Activated CD4-positive, CD25-positive, alpha-beta regulatory T cell (primary cell): ENCODE measurements at regions not wholly inside any gene's neighbourhood (a gene's known extent, or its start where the extent isn't known, plus 50 kb on each side); places are given as distances from the start of the nearest gene placed in this dataset.

Experiments used
- DNase-seq, 4 experiments: peaks; one replicate each; lab custom pipeline; 2025; lab: John Stamatoyannopoulos, UW

DNA sequence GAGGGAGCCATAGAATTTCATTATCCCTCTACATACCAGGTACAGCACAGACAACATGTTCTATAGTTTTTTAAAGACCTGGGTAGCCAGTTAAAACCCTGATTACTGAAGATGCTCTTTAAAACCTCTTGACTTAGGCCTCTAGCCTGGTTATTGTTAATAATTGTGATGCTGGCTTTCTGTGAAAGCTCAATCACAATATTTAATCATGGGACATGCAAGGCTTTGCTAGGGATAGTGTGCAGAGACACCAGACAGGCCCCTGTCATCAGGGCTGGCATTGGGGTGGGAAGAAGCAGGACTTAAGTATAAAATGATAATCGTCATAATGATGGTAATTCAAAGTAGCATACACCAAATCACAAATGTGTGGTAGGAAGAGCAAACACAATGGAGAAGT is 274.4 kb downstream of the PTBP2 start:
- DNase-seq = no peak

DNA sequence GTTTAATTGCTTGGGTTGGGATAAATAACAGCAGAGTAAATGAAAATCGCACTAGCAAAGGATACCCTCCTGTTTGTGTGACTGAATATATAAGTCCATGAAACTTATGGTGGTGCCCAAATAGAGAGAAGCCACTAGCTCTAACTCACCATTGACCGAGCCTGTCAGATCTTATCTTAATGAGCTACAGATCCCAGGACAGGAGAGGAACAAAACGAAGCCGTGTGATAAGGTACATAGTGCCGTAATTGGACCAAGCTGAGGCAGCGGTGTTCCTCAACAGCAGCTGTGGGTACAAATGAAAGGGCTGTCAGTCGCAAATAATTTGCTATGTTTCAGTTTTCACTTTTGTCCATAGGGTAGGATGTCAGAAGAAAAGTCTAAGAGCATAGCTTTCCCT is 276.1 kb downstream of the PTBP2 start:
- no peak for DNase-seq

- DNase-seq = no peak
Observed at GRCh38 chr1:96998466-96998865, 276.9 kb downstream of the PTBP2 start.

GRCh38 chr1:96999191-96999590 is 277.6 kb downstream of the PTBP2 start:
- DNase-seq = no peak

DNA sequence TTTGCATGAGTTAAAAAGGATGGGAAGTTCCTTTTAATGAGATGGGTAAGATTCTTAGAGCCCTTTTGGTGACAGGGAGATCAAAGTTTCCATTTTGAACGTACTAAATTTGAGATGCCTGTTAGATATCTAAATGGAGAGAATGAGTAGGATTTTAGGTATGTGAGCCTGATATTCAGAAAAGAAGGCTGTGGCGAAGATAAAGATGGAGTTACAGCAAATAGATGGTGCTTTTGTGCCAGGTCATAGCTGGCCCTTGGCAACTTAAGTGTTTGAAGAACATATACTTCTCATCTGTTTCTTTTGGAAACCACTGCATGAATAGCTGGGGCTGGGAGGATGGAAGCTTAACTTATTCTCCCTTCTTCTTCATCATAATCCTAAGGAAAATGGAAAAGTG is 282.5 kb downstream of the PTBP2 start:
- DNase-seq = no peak

DNA sequence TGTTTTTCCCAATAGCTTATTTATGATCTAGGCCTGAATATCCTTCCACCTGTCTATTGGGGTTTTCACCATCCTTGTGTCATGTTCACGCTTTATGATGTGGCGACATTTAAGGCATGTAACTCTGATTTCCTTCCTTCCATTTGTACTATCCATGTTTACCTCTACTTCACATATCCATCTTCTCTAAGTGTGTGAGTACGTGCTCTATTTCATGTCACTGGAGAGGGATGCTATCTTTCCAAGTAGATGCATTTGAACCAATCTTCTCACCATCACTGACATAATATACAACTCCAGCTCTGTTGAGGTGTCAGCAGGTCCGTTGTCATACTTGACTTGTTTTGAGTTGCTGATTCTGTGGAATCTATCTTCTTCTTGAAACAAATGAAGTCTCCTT is 283.2 kb downstream of the PTBP2 start:
- no peak for DNase-seq

GRCh38 chr1:97006044-97006661 is 284.6 kb downstream of the PTBP2 start:
- no peak for DNase-seq

GRCh38 chr1:97007840-97008604 is 286.4 kb downstream of the PTBP2 start:
- no peak for DNase-seq

GRCh38 chr1:97010566-97011264 is 289.1 kb downstream of the PTBP2 start:
- DNase-seq = no peak

GRCh38 chr1:97013136-97013535 is 291.6 kb downstream of the PTBP2 start:
- no peak for DNase-seq

GRCh38 chr1:97013941-97014340 is 292.4 kb downstream of the PTBP2 start:
- DNase-seq = no peak

- no peak for DNase-seq
Observed at GRCh38 chr1:97014426-97014825, 292.8 kb downstream of the PTBP2 start.

DNA sequence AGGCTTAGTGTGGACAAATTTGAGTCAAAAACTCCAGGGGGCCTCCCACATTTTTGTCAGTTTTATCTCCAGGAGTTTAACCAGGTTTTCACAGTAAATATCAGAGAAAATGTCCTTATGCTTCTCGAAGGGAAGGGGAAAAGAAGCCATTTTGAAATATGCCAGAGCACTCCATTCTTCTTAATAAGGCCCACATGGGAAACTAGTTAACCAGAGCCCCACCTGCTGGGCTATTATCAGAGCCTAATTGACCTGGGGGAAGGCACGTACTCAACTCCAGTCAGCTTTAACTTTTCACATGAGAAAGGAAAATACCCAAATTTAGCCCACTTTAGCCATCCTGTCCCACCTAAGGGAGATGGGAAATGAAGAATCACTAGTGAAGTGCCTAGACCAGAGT is 296.3 kb downstream of the PTBP2 start:
- no peak for DNase-seq
